ENCODE measurements at regions not wholly inside any gene's neighbourhood (a gene's known extent, or its start where the extent isn't known, plus 50 kb on each side); places are given as distances from the start of the nearest gene placed in this dataset.

DNA sequence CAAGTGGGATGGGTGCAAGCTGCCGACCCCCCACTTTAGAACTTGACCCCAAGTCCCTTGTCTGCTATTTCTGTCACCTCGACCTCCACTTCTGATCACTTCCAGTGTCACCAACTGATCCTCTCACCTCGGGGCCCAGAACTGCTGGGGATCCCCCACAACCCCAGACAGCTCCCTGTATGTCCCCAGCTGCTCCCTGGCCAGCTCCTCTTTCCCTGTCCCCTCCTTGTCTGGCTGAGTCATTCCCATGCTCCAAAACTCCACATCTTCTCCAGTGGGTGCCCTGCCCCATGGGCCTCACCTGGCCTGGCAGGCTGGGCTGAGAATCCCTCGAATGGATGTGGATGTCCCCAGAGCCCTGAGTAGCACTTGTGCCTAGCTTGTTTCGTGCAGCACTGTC is 154.3 kb upstream of the PCBD1 start:
- peaks cover 13% of the 10 kb centered on the region for H3K4me1 Mint-ChIP-seq
- DNase-seq (ENCODE audit: low spot score in 2 of 2, unreplicated experiment in 2 of 2) = no peak
- H3K9me3 Mint-ChIP-seq = no peaks in the 10 kb centered on the region
- H3K27ac Mint-ChIP-seq = no peak overlapping the region
- TF ChIP-seq, protein P1, sequence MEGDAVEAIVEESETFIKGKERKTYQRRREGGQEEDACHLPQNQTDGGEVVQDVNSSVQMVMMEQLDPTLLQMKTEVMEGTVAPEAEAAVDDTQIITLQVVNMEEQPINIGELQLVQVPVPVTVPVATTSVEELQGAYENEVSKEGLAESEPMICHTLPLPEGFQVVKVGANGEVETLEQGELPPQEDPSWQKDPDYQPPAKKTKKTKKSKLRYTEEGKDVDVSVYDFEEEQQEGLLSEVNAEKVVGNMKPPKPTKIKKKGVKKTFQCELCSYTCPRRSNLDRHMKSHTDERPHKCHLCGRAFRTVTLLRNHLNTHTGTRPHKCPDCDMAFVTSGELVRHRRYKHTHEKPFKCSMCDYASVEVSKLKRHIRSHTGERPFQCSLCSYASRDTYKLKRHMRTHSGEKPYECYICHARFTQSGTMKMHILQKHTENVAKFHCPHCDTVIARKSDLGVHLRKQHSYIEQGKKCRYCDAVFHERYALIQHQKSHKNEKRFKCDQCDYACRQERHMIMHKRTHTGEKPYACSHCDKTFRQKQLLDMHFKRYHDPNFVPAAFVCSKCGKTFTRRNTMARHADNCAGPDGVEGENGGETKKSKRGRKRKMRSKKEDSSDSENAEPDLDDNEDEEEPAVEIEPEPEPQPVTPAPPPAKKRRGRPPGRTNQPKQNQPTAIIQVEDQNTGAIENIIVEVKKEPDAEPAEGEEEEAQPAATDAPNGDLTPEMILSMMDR (IDR thresholded peaks at IDR 0.05; ENCODE audit: unreplicated experiment) = no peak
- H3K27me3 Mint-ChIP-seq (ENCODE audit: low read depth) = peaks cover 10% of the 10 kb centered on the region
- H3K4me3 Mint-ChIP-seq = no peak overlapping the region
- no peaks in the 10 kb centered on the region for H3K36me3 Mint-ChIP-seq

DNA sequence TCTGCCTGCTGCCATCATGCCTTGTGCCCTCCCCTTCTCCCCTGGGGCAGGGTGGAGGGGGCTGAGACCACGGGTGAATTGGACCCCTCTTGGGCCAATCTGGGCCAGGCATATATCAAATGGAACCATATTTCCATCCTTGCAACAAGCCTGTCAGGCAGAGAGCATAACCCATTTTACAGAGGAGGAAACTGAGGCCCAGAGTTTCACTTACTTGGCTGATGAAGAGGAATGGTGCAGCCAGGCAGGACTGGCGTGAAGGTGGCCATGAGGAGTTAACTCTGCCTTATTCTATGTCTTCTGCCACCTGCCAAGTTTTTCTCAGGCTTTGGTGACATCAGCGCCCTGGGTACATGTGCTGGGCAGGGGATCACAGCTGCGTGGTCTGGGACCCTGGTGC is 155.5 kb upstream of the PCBD1 start:
- Mint-ChIP-seq H3K4me3 (no peak overlapping the region), H3K27me3 (ENCODE audit: low read depth) (peaks cover 13% of the 10 kb centered on the region), H3K9me3 (no peaks in the 10 kb centered on the region), H3K4me1 (peaks cover 13% of the 10 kb centered on the region), H3K36me3 (no peaks in the 10 kb centered on the region), H3K27ac (no peak overlapping the region)
- no peak for DNase-seq (ENCODE audit: low spot score in 2 of 2, unreplicated experiment in 2 of 2)
- TF ChIP-seq, protein P1 (IDR thresholded peaks at IDR 0.05; ENCODE audit: unreplicated experiment) = no peak

DNA sequence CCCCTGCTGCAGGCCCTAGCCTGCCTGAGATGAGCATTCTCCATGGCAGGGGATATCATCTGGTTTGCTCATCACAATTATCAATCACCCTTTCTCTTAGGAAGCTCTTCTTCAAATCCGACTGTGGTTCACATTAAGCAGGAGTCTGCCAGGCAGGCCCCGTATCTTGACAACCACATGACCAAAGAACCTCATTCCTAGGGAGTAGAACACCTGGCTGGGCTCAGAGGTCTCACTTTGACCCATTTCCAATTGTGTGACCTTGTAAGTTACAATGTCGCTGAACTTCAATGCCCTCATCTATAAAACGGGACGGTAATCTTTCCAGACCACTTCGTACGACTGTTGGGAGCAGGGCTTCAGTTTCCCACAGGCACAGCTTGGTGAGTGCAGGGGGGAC is 156.4 kb upstream of the PCBD1 start:
- H3K27ac Mint-ChIP-seq = no peak overlapping the region
- no peaks in the 10 kb centered on the region for H3K9me3 Mint-ChIP-seq
- peaks cover 13% of the 10 kb centered on the region for H3K27me3 Mint-ChIP-seq (ENCODE audit: low read depth)
- TF ChIP-seq, protein P1 (IDR thresholded peaks at IDR 0.05; ENCODE audit: unreplicated experiment) = no peak
- H3K4me3 Mint-ChIP-seq = no peak overlapping the region
- no peaks in the 10 kb centered on the region for H3K36me3 Mint-ChIP-seq
- DNase-seq (ENCODE audit: low spot score in 2 of 2, unreplicated experiment in 2 of 2) = no peak
- H3K4me1 Mint-ChIP-seq = peaks cover 13% of the 10 kb centered on the region

DNA sequence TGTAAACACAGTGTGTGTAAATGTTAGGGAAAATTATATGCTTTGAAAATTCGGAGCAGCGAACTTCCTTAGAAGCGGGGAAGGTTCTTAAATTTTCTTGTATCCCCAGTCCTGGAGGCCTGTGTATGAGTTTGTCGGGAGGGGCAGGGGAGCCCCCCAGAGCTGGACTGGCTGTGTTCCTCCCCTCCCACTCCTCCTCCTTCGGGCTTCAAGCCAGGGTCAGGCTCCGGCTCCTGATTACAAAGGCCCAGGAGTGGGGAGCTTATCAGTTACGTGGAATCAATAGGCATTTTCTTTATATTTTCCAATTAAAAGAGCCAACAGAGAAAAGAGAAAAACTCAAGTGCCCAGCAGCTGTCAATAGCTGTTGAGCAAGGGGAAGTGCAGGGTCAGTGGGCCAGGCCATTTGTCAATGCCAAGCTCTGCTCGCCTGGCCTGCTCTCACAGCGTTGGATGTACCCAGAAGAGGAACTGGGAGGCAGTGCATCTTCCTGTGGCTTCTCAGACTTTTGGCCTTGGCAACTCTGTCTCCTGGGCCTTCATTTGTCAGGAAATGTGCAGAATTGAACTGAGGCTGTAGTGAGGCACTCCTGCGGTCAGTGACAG is 156.9 kb upstream of the PCBD1 start:
- H3K27ac Mint-ChIP-seq = no peak overlapping the region

DNA sequence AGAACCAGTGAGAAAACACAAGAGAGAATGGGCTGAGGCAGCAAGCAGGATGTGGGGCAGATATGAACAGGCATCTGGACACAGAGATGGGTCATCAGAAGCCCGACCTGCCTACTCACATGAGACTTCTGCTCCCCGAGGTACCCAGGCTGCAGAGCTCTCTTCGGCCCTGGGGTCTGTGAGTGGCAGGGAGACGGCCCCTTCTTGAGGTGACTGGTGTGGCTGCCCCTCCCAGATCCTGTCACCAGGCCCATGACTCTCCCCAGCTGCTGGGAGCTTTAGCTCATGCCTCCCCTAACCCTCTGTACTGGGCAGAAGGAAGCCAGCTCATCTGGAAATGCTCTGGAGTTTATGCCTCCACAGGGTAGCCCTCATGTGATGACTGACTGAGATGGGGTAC is 157.6 kb upstream of the PCBD1 start:
- Mint-ChIP-seq H3K36me3 (no peaks in the 10 kb centered on the region), H3K4me1 (peaks cover 13% of the 10 kb centered on the region), H3K27me3 (ENCODE audit: low read depth) (peaks cover 15% of the 10 kb centered on the region), H3K4me3 (no peak overlapping the region), H3K27ac (no peak overlapping the region), H3K9me3 (no peaks in the 10 kb centered on the region)
- TF ChIP-seq, protein P1 (IDR thresholded peaks at IDR 0.05; ENCODE audit: unreplicated experiment) = no peak
- DNase-seq (ENCODE audit: low spot score in 2 of 2, unreplicated experiment in 2 of 2) = no peak

More for the DNA sequence above, 156.9 kb upstream of the PCBD1 start:
- no peak for DNase-seq (ENCODE audit: low spot score in 2 of 2, unreplicated experiment in 2 of 2)
- TF ChIP-seq, protein P1 (IDR thresholded peaks at IDR 0.05; ENCODE audit: unreplicated experiment) = no peak
- peaks cover 13% of the 10 kb centered on the region for H3K4me1 Mint-ChIP-seq
- no peaks in the 10 kb centered on the region for H3K36me3 Mint-ChIP-seq
- H3K9me3 Mint-ChIP-seq = no peaks in the 10 kb centered on the region
- no peak overlapping the region for H3K4me3 Mint-ChIP-seq
- peaks cover 15% of the 10 kb centered on the region for H3K27me3 Mint-ChIP-seq (ENCODE audit: low read depth)

DNA sequence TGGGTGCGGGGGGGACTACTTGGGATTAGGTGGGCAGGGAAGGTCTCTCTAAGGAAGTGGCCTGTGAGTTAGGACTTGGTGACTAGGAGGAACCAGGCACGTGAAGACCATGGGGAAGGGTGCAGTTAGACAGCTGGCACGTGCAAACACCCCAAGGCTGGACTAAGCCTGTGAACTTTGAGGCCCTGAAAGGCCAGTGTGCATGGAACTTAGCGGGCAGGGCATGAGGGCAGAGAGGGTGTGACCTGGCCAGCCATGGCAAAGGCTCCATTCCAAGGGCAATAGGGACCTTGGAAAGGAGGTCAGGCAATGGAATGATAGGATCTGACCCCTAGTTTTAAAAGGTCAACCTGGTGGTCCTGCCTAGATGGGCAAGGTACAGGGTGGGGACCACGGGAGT is 158.4 kb upstream of the PCBD1 start:
- Mint-ChIP-seq H3K27me3 (ENCODE audit: low read depth) (peaks cover 20% of the 10 kb centered on the region), H3K9me3 (no peaks in the 10 kb centered on the region), H3K36me3 (no peaks in the 10 kb centered on the region), H3K4me1 (peaks cover 11% of the 10 kb centered on the region), H3K4me3 (no peak overlapping the region), H3K27ac (no peak overlapping the region)
- no peak for DNase-seq (ENCODE audit: low spot score in 2 of 2, unreplicated experiment in 2 of 2)
- TF ChIP-seq, protein P1 (IDR thresholded peaks at IDR 0.05; ENCODE audit: unreplicated experiment) = no peak

Measured in mesothelial cell of epicardium (in vitro differentiated cells).